ENCODE measurements at regions not wholly inside any gene's neighbourhood (a gene's known extent, or its start where the extent isn't known, plus 50 kb on each side); places are given as distances from the start of the nearest gene placed in this dataset.

- H3K4me2 ChIP-seq = no peak overlapping the region
- CTCF ChIA-PET = no interaction called here
- H3K9ac ChIP-seq = no peak overlapping the region
- TF ChIP-seq NFIC (IDR thresholded peaks at IDR 0.05; ENCODE audit: borderline replicate concordance) (no peak), ELF1 (IDR thresholded peaks at IDR 0.05) (no peak), CTCF (IDR thresholded peaks at IDR 0.05) (no peak), EZH2phosphoT487 (IDR thresholded peaks at IDR 0.05; ENCODE audit: borderline replicate concordance, low read depth) (no peak), CHD2 (IDR thresholded peaks at IDR 0.05; ENCODE audit: low read length, partially characterized antibody) (no peak), NRF1 (IDR thresholded peaks at IDR 0.05; ENCODE audit: low read depth, low read length) (no peak), FOXJ3 (CRISPR knock-in tag; IDR thresholded peaks at IDR 0.05) (no peak), PBX3 (IDR thresholded peaks at IDR 0.05) (no peak), RFX5 (IDR thresholded peaks at IDR 0.05; ENCODE audit: low read length) (no peak), TEAD4 (IDR thresholded peaks at IDR 0.05; ENCODE audit: borderline replicate concordance, insufficient read depth) (no peak), MXI1 (IDR thresholded peaks at IDR 0.05; ENCODE audit: low read depth, low read length) (no peak), RXRA (IDR thresholded peaks at IDR 0.05; ENCODE audit: borderline replicate concordance, low read depth) (no peak), SMC3 (IDR thresholded peaks at IDR 0.05; ENCODE audit: low read depth, low read length) (no peak), GABPA (IDR thresholded peaks at IDR 0.05; ENCODE audit: low read depth) (no peak)
- TF ChIP-seq, protein P1, sequence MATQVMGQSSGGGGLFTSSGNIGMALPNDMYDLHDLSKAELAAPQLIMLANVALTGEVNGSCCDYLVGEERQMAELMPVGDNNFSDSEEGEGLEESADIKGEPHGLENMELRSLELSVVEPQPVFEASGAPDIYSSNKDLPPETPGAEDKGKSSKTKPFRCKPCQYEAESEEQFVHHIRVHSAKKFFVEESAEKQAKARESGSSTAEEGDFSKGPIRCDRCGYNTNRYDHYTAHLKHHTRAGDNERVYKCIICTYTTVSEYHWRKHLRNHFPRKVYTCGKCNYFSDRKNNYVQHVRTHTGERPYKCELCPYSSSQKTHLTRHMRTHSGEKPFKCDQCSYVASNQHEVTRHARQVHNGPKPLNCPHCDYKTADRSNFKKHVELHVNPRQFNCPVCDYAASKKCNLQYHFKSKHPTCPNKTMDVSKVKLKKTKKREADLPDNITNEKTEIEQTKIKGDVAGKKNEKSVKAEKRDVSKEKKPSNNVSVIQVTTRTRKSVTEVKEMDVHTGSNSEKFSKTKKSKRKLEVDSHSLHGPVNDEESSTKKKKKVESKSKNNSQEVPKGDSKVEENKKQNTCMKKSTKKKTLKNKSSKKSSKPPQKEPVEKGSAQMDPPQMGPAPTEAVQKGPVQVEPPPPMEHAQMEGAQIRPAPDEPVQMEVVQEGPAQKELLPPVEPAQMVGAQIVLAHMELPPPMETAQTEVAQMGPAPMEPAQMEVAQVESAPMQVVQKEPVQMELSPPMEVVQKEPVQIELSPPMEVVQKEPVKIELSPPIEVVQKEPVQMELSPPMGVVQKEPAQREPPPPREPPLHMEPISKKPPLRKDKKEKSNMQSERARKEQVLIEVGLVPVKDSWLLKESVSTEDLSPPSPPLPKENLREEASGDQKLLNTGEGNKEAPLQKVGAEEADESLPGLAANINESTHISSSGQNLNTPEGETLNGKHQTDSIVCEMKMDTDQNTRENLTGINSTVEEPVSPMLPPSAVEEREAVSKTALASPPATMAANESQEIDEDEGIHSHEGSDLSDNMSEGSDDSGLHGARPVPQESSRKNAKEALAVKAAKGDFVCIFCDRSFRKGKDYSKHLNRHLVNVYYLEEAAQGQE (IDR thresholded peaks at IDR 0.05; ENCODE audit: low read depth, low read length) = no peak
- TF ChIP-seq, protein P2, sequence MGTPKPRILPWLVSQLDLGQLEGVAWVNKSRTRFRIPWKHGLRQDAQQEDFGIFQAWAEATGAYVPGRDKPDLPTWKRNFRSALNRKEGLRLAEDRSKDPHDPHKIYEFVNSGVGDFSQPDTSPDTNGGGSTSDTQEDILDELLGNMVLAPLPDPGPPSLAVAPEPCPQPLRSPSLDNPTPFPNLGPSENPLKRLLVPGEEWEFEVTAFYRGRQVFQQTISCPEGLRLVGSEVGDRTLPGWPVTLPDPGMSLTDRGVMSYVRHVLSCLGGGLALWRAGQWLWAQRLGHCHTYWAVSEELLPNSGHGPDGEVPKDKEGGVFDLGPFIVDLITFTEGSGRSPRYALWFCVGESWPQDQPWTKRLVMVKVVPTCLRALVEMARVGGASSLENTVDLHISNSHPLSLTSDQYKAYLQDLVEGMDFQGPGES (IDR thresholded peaks at IDR 0.05; ENCODE audit: low read depth, low read length) = no peak
- H3K27ac ChIP-seq (ENCODE audit: low read depth in 2 of 2, low read length in 1 of 2) = no peak overlapping the region
- no peaks in the 10 kb centered on the region for H3K27me3 ChIP-seq (ENCODE audit: insufficient read depth)
- H4K20me1 ChIP-seq (ENCODE audit: insufficient read depth) = no peaks in the 10 kb centered on the region
- no peaks in the 10 kb centered on the region for H3K9me3 ChIP-seq
- POLR2A ChIA-PET = no interaction called here
- no peaks in the 10 kb centered on the region for H3K36me3 ChIP-seq (replicated peaks in 1 of 2; ENCODE audit: control insufficient read depth in 1 of 2, insufficient read depth in 2 of 2, low read length in 1 of 2)
- peaks cover 7% of the 10 kb centered on the region for H3F3A ChIP-seq (replicated peaks; ENCODE audit: insufficient read depth)
- no peak overlapping the region for H2AFZ ChIP-seq (ENCODE audit: low read depth)
- no peaks in the 10 kb centered on the region for H3K9me2 ChIP-seq
- H3K4me3 ChIP-seq (ENCODE audit: low read depth in 2 of 2, low read length in 1 of 2) = no peak overlapping the region
- H3K4me1 ChIP-seq (ENCODE audit: control insufficient read depth in 1 of 2, insufficient read depth in 2 of 2, low read depth in 1 of 2, low read length in 1 of 2) = peaks cover 0 to 11% of the 10 kb centered on the region in 2 experiments; a peak in 1 of 4 replicates
- 85% methylated on average over 4 of the region's 4 CpGs for WGBS (ENCODE audit: low lambda C conversion rate)
- H3K79me2 ChIP-seq (ENCODE audit: insufficient read depth) = no peaks in the 10 kb centered on the region
- DNase-seq = no peak
Measured at GRCh38 chr10:58459069-58459468, 53.6 kb upstream of the BICC1 start.
